NCI-H2029 (cell line): ENCODE measurements at regions not wholly inside any gene's neighbourhood (a gene's known extent, or its start where the extent isn't known, plus 50 kb on each side); places are given as distances from the start of the nearest gene placed in this dataset.

Source experiments
- DNase-seq: peaks from one replicate; lab custom pipeline; 2025; lab: John Stamatoyannopoulos, UW

GRCh38 chr9:8262625-8263622 is 463.3 kb upstream of the DMAC1 start:
- no peak for DNase-seq

GRCh38 chr9:8261737-8262136 is 462.2 kb upstream of the DMAC1 start:
- no peak for DNase-seq

- DNase-seq: no peak
Observed at GRCh38 chr9:8259028-8259427, 459.4 kb upstream of the DMAC1 start.

- DNase-seq: no peak
Observed at GRCh38 chr9:8256880-8257279, 457.3 kb upstream of the DMAC1 start.

GRCh38 chr9:8255850-8256249 is 456.3 kb upstream of the DMAC1 start:
- DNase-seq: no peak

- no peak for DNase-seq
Observed at GRCh38 chr9:8254541-8254940, 455.0 kb upstream of the DMAC1 start.

GRCh38 chr9:8252445-8252844 is 452.9 kb upstream of the DMAC1 start:
- no peak for DNase-seq

GRCh38 chr9:8251566-8251965 is 452.0 kb upstream of the DMAC1 start:
- no peak for DNase-seq

- DNase-seq: no peak
Observed at GRCh38 chr9:8244505-8245092, 445.0 kb upstream of the DMAC1 start.

- no peak for DNase-seq
Observed at GRCh38 chr9:8241201-8241600, 441.6 kb upstream of the DMAC1 start.

- no peak for DNase-seq
Observed at GRCh38 chr9:8237096-8237495, 437.5 kb upstream of the DMAC1 start.

GRCh38 chr9:8235489-8235888 is 435.9 kb upstream of the DMAC1 start:
- DNase-seq: no peak

GRCh38 chr9:8234316-8234715 is 434.7 kb upstream of the DMAC1 start:
- DNase-seq: no peak

- no peak for DNase-seq
Observed at GRCh38 chr9:8232726-8233125, 433.1 kb upstream of the DMAC1 start.

- no peak for DNase-seq
Observed at GRCh38 chr9:8229226-8229625, 429.6 kb upstream of the DMAC1 start.

GRCh38 chr9:8224381-8224801 is 424.8 kb upstream of the DMAC1 start:
- no peak for DNase-seq

GRCh38 chr9:8223861-8224260 is 424.3 kb upstream of the DMAC1 start:
- DNase-seq: no peak

- DNase-seq: no peak
Observed at GRCh38 chr9:8221462-8221861, 421.9 kb upstream of the DMAC1 start.

GRCh38 chr9:8208465-8208864 is 408.9 kb upstream of the DMAC1 start:
- DNase-seq: no peak

- DNase-seq: no peak
Observed at GRCh38 chr9:8207596-8207995, 408.0 kb upstream of the DMAC1 start.

- no peak for DNase-seq
Observed at GRCh38 chr9:8206720-8207119, 407.1 kb upstream of the DMAC1 start.

GRCh38 chr9:8205576-8205975 is 406.0 kb upstream of the DMAC1 start:
- no peak for DNase-seq

GRCh38 chr9:8189881-8190280 is 390.3 kb upstream of the DMAC1 start:
- no peak for DNase-seq
